ENCODE measurements at regions not wholly inside any gene's neighbourhood (a gene's known extent, or its start where the extent isn't known, plus 50 kb on each side); places are given as distances from the start of the nearest gene placed in this dataset.

GRCh38 chr2:176637142-176637485 is 367.9 kb downstream of the MTX2 start:
- TF ChIP-seq CTCF (conservative IDR thresholded peaks at IDR 0.05; ENCODE audit: low read length) (no peak), EZH2phosphoT487 (IDR thresholded peaks at IDR 0.05; ENCODE audit: borderline replicate concordance, low read depth, low read length) (no peak)
